ENCODE measurements at regions not wholly inside any gene's neighbourhood (a gene's known extent, or its start where the extent isn't known, plus 50 kb on each side); places are given as distances from the start of the nearest gene placed in this dataset.
"Not testable (repeated sequence)": the region's sequence is repeated elsewhere in the genome, so short reads cannot be mapped to it uniquely, and the experiment has no call there.

DNA sequence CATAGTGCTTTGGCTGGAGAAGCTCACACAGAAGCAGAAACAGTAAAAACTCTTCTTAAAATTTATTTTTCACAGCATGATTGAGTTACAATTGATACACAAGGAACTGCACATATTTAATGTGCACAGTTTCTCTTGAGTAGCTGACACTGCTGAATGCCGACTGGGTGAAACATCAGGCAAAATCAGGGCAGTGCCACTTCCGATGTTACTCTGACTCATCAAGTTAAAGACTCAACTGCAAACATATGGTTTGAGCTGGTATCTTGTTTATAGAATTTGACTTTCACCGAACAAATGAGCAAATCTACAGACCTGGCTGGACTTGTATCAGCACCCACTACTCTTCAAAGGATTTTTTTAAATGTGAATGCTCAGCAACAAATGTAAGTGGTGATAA, 92.0 kb upstream of the IGFBPL1 start:
- FAIRE-seq; CTCF ChIA-PET (ENCODE audit: low intra/inter-chr PET ratio); intact Hi-C loops (cut with micrococcal nuclease): not testable (repeated sequence)

DNA sequence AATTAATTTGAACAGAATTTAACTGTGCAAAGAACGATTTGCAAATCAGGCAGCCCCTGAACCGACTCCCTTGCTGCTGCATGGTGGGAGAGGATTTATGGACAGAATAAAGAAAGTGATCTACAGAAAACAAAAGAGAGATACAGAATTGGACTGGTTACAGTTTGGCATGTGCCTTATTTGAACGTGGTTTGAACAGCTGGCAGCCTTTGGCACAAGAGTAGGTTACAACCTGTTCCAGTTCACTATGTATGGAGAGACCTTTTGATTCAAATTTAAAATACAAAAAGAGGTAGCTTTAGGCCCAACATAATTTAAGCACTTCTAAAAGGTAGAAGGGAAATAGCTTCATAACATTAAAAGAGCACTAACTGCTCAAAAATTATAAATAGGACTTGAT, 90.8 kb upstream of the IGFBPL1 start:
- H3K9ac ChIP-seq (ENCODE audit: insufficient read depth in 1 of 2, low read depth in 2 of 2, low read length in 2 of 2); DNase-seq (ENCODE audit: extremely low read depth in 1 of 4, low spot score in 3 of 4); H3K9me3 ChIP-seq (replicated peaks; ENCODE audit: control insufficient read depth, insufficient read depth, low read depth, low read length); H3K27me3 ChIP-seq (ENCODE audit: control insufficient read depth in 2 of 2, insufficient read depth in 2 of 2, low read length in 2 of 2); H2AFZ ChIP-seq (ENCODE audit: low read depth, low read length); intact Hi-C loops (cut with micrococcal nuclease); CTCF ChIA-PET (ENCODE audit: low intra/inter-chr PET ratio); H3K4me1 ChIP-seq (replicated peaks in 1 of 2; ENCODE audit: control insufficient read depth in 2 of 2, insufficient read depth in 2 of 2, low read length in 2 of 2); H3K9me1 ChIP-seq (ENCODE audit: control insufficient read depth, insufficient read depth, low read length); H3K79me2 ChIP-seq (ENCODE audit: control insufficient read depth, insufficient read depth, low read length); H4K20me1 ChIP-seq (replicated peaks; ENCODE audit: control insufficient read depth, insufficient read depth, low read length); BruUV-seq (replicated peaks); H3K36me3 ChIP-seq (ENCODE audit: control insufficient read depth, insufficient read depth, low read length); POLR2A ChIA-PET; FAIRE-seq; ATAC-seq; in situ Hi-C loops (cut with MboI); H3K4me3 ChIP-seq; H3K27ac ChIP-seq (ENCODE audit: extremely low read depth, low read depth, low read length); H3K4me2 ChIP-seq (ENCODE audit: insufficient read depth, low read length): not testable (repeated sequence)
- WGBS (ENCODE audit: insufficient coverage, low coverage, missing lambda C conversion rate), result 0% methylated on average over 3 of the region's 3 CpGs

More for the DNA sequence above, 92.0 kb upstream of the IGFBPL1 start:
- H2AFZ ChIP-seq (ENCODE audit: low read depth, low read length); H4K20me1 ChIP-seq (replicated peaks; ENCODE audit: control insufficient read depth, insufficient read depth, low read length); H3K27ac ChIP-seq (ENCODE audit: extremely low read depth, low read depth, low read length); H3K9me3 ChIP-seq (replicated peaks; ENCODE audit: control insufficient read depth, insufficient read depth, low read depth, low read length); H3K9ac ChIP-seq (ENCODE audit: insufficient read depth in 1 of 2, low read depth in 2 of 2, low read length in 2 of 2); POLR2A ChIA-PET; H3K36me3 ChIP-seq (ENCODE audit: control insufficient read depth, insufficient read depth, low read length); DNase-seq (ENCODE audit: extremely low read depth in 1 of 4, low spot score in 3 of 4); H3K4me3 ChIP-seq; H3K4me2 ChIP-seq (ENCODE audit: insufficient read depth, low read length); H3K27me3 ChIP-seq (ENCODE audit: control insufficient read depth in 2 of 2, insufficient read depth in 2 of 2, low read length in 2 of 2); H3K79me2 ChIP-seq (ENCODE audit: control insufficient read depth, insufficient read depth, low read length); H3K4me1 ChIP-seq (replicated peaks in 1 of 2; ENCODE audit: control insufficient read depth in 2 of 2, insufficient read depth in 2 of 2, low read length in 2 of 2); in situ Hi-C loops (cut with MboI); ATAC-seq; H3K9me1 ChIP-seq (ENCODE audit: control insufficient read depth, insufficient read depth, low read length); BruUV-seq (replicated peaks): not testable (repeated sequence)
- 0% methylated on average over 3 of the region's 3 CpGs for WGBS (ENCODE audit: insufficient coverage, low coverage, missing lambda C conversion rate)
